ENCODE measurements at regions not wholly inside any gene's neighbourhood (a gene's known extent, or its start where the extent isn't known, plus 50 kb on each side); places are given as distances from the start of the nearest gene placed in this dataset.

DNA sequence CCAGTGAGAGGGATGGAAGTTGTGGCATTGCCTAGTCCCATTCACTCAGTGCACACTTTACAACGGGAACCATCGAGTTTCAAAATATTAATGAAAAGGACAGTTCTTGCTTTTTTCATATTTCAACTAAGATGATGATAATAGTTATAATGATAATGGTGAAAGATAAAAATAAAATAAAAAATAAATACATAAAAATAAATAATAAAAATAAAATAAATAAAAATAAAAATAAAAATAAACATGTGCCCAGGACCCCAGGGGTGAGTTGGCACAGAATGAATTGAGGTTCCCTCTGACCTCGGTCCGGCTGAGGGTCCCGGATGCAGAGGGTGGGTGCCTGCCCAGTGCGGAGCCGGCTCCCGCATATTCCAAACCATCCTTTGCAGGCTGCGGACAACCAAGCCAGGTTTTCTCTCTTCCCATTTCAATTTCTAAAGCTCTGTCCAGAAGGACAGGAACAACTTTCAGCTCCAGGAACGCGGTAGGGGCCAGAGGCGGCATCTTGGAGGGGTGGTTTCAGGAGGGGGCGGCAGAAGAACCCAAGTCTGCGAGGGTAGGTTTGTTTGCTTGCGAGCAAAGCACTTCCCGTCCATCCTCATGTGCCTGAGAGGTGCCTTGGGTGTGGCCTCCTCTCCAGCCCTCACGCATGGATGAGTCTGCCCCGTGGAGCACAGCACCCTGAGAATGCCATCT, 236.8 kb downstream of the DLL1 start:
- H3K36me3 ChIP-seq (ENCODE audit: insufficient read depth, insufficient read length, low read length) = no peaks in the 10 kb centered on the region
- no peak overlapping the region for H3K9ac ChIP-seq (ENCODE audit: insufficient read length, low read depth)
- TF ChIP-seq ZNF274 (IDR thresholded peaks at IDR 0.05; ENCODE audit: low read depth, low read length) (no peak), YY1 (IDR thresholded peaks at IDR 0.05; ENCODE audit: insufficient read depth, insufficient read length) (no peak), SUZ12 (IDR thresholded peaks at IDR 0.05; ENCODE audit: extremely low read depth, insufficient read depth, insufficient read length) (no peak)
- DNase-seq (ENCODE audit: low read depth, low spot score) = no peak
- no peaks in the 10 kb centered on the region for H3K9me3 ChIP-seq (ENCODE audit: insufficient read depth, low read length)
- H3K4me1 ChIP-seq (ENCODE audit: insufficient read depth, insufficient read length) = peaks cover 7% of the 10 kb centered on the region
- no peaks in the 10 kb centered on the region for H3K27me3 ChIP-seq (ENCODE audit: insufficient read depth, insufficient read length)
- no peak overlapping the region for H3K4me3 ChIP-seq (ENCODE audit: insufficient read length, low read depth)

DNA sequence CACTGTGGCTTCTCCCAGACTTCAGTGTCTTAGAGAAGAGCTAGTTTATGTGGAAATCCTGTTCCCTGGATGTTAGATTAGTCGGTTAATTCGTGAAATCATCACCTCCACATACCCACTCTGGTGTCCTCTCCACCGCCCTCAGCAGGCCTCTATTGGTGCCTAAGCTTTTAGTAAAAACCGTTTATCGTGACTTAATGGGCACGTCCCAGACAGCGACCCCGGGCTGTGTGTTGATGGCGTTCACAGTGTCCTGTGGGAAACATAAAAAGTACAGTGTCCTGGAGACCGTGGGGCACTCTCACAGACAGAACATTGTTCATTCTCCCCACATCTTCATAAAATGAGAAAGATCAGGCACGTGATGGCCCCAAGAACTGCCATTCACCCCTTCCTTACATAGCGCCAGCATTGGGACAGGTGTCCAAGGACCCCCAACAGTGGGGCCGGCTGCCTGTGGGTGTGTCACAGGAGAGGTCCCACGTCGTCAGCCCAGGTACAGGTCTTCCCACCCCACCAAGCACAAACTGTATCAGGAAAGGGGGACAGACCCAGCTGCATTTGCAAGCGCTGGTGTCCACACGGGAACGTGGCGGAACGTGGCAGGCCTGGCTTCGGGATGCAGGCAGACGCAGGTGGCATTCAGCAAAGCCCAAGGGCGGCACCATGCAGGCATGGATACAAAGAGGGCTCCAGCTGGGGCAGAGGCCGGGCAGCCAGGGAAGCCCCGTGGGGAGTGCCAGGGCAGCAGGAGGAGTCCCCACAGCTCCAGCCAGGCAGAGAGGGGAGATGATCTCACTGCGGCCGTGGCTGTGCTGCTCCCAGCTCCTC, 237.7 kb downstream of the DLL1 start:
- H3K4me1 ChIP-seq (ENCODE audit: insufficient read depth, insufficient read length) = peaks cover 7% of the 10 kb centered on the region
- H3K27me3 ChIP-seq (ENCODE audit: insufficient read depth, insufficient read length) = no peaks in the 10 kb centered on the region
- no peak overlapping the region for H3K9ac ChIP-seq (ENCODE audit: insufficient read length, low read depth)
- H3K4me3 ChIP-seq (ENCODE audit: insufficient read length, low read depth) = no peak overlapping the region
- H3K36me3 ChIP-seq (ENCODE audit: insufficient read depth, insufficient read length, low read length) = no peaks in the 10 kb centered on the region
- no peak for DNase-seq (ENCODE audit: low read depth, low spot score)
- no peak for TF ChIP-seq YY1 (IDR thresholded peaks at IDR 0.05; ENCODE audit: insufficient read depth, insufficient read length)
- no peak for TF ChIP-seq ZNF274 (IDR thresholded peaks at IDR 0.05; ENCODE audit: low read depth, low read length)
- no peak for TF ChIP-seq SUZ12 (IDR thresholded peaks at IDR 0.05; ENCODE audit: extremely low read depth, insufficient read depth, insufficient read length)
- H3K9me3 ChIP-seq (ENCODE audit: insufficient read depth, low read length) = no peaks in the 10 kb centered on the region

DNA sequence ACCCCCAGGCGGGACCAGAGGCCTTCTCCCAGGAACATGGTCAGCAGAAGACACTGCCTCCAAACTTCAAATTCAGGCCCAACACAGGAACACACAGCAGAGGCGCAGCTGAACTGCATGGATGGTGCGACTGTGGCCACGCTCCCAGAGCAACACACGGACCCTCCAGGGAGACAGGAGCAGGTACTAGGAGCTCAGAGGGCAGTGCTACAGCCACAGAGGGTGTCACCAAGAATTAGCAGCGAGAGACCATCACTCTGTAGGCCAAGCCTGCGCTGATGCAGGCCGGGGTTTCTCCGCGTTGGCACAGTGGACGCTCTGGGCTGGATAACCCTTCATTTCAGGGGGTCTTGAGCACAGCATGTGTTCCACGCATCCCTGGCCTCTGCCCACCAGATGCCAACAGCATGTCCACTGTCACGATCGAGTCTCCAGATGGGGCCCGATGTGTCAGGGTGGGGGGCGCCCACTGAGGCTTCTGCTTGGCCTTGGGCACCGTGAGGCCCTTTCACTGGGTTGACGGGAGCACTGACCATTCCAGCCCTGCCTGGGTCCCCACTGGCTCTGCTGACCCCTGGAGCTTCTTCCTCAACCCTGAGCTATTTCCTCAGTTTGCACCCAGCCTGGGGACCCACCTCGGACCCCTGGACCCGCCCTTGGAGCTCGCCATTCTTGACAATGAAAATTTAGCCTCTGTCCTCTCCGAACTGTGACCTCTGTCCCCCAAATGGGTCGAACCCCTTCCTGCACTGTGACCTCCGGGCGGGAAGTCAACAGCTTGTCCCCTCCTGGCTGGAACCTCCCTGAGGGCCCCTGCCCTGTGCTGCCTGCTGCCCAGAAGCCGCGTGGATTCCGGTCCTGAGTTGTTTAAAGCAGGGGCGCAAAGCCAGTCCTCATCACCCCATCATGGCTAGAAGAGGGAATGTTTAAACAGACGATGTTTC, 239.4 kb downstream of the DLL1 start:
- Histone ChIP-seq H3K27me3 (ENCODE audit: insufficient read depth, insufficient read length) (no peaks in the 10 kb centered on the region), H3K9me3 (ENCODE audit: insufficient read depth, low read length) (no peaks in the 10 kb centered on the region), H3K9ac (ENCODE audit: insufficient read length, low read depth) (no peak overlapping the region), H3K36me3 (ENCODE audit: insufficient read depth, insufficient read length, low read length) (no peaks in the 10 kb centered on the region), H3K4me1 (ENCODE audit: insufficient read depth, insufficient read length) (peaks cover 7% of the 10 kb centered on the region), H3K4me3 (ENCODE audit: insufficient read length, low read depth) (no peak overlapping the region)
- no peak for TF ChIP-seq YY1 (IDR thresholded peaks at IDR 0.05; ENCODE audit: insufficient read depth, insufficient read length)
- TF ChIP-seq SUZ12 (IDR thresholded peaks at IDR 0.05; ENCODE audit: extremely low read depth, insufficient read depth, insufficient read length) = no peak
- no peak for TF ChIP-seq ZNF274 (IDR thresholded peaks at IDR 0.05; ENCODE audit: low read depth, low read length)
- no peak for DNase-seq (ENCODE audit: low read depth, low spot score)

DNA sequence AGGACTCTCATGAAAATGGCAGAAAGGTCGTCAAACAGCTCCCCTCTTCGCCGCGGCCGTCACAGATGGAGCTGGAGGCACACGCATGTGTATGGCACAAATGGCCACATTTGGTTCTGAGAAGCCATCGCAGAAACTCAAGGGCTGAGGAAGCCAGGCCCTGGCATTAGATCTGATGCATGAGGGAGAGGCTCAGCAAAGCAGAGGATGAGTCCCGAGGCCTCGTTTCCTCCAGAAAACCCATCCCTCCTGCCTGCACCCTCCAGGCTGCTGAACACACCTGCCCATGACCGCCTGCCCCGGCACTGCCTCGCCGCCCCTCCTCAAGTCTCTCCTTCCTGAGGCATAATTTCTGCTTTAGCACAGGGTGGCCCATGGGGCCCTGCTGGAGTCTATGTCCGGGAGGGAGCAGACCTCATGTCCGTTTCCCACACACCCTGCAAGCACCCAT, 240.3 kb downstream of the DLL1 start:
- Histone ChIP-seq H3K9ac (ENCODE audit: insufficient read length, low read depth) (no peak overlapping the region), H3K4me3 (ENCODE audit: insufficient read length, low read depth) (no peak overlapping the region), H3K9me3 (ENCODE audit: insufficient read depth, low read length) (no peaks in the 10 kb centered on the region), H3K36me3 (ENCODE audit: insufficient read depth, insufficient read length, low read length) (no peaks in the 10 kb centered on the region), H3K27me3 (ENCODE audit: insufficient read depth, insufficient read length) (no peaks in the 10 kb centered on the region), H3K4me1 (ENCODE audit: insufficient read depth, insufficient read length) (peaks cover 3% of the 10 kb centered on the region)
- TF ChIP-seq YY1 (IDR thresholded peaks at IDR 0.05; ENCODE audit: insufficient read depth, insufficient read length) (no peak), ZNF274 (IDR thresholded peaks at IDR 0.05; ENCODE audit: low read depth, low read length) (no peak), SUZ12 (IDR thresholded peaks at IDR 0.05; ENCODE audit: extremely low read depth, insufficient read depth, insufficient read length) (no peak)
- no peak for DNase-seq (ENCODE audit: low read depth, low spot score)

DNA sequence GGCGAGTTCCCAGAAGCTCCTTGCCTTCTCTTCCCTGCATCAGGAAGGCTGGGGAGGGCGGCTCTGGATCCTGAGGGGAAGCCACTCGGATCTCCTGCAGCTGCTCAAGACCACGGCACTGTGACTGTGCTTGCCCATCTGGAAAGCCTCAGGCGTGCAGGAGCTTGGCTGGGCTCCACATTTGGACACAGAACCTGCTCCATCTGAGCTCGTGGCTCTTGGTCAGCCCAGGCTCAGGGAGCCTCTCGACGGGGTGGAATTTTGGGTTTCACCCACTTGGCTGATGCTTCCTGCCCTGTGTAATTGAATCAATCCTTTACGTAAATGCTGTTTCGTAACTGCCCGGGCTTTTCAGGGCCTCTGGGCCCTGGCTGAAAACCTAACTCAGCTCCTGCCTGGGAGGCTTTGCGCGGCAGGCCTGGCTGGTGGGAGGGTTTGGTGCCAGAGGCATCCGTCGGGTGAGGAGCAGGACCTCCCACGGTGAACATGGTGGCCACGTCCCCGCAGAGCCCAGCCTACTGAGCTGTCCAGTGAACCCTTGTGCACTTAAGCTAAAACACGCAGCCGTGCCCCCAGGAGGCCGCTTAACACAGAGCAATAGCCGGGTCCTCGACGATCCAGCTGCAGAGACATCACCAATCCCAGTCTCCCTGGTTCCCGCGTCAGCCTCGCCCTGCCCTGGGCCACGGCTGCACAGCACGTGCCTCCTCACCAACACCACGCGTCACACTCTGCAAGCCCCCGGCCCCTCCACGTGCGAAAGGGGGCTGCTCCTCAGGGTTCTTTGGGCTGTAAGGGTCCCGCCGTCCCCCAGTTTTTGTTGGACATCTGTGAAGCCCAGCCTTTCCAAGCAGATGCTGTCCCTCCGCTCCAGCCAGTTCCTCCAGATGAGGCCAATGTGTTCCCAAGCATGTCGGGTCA, 241.0 kb downstream of the DLL1 start:
- no peak overlapping the region for H3K4me3 ChIP-seq (ENCODE audit: insufficient read length, low read depth)
- no peak overlapping the region for H3K9ac ChIP-seq (ENCODE audit: insufficient read length, low read depth)
- H3K9me3 ChIP-seq (ENCODE audit: insufficient read depth, low read length) = no peaks in the 10 kb centered on the region
- DNase-seq (ENCODE audit: low read depth, low spot score) = no peak
- H3K4me1 ChIP-seq (ENCODE audit: insufficient read depth, insufficient read length) = peaks cover 3% of the 10 kb centered on the region
- no peak for TF ChIP-seq ZNF274 (IDR thresholded peaks at IDR 0.05; ENCODE audit: low read depth, low read length)
- H3K27me3 ChIP-seq (ENCODE audit: insufficient read depth, insufficient read length) = no peaks in the 10 kb centered on the region
- no peaks in the 10 kb centered on the region for H3K36me3 ChIP-seq (ENCODE audit: insufficient read depth, insufficient read length, low read length)

DNA sequence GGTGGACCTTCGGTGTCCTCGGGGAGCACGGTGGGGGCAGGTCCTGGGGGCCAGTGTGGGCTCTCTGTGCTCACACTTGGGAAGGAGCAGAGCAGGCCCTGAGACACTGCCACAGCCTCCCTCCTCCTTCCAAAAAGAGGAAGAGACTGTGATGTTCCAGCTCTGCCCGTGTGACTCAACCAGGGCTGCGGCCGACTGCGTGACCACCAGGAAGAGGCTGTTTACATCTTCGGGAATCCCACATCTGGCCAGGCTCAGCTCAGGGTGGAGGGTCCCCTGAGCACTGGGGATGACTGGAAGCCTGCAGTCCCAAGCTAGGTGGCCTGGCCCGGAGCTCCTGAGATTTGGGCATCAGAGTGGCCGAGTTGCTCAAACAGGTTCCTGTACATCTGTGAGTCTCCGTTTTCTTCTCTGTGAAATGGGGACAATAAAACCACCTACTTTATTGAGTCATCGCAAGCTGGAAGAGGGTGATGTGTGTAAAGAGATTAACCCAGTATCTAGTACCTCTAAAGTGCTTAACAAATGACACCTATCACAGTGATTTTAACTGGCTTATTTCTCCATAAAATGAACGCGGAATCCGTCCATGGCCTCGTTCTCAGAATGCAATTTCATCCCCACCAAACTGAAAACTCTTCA, 242.1 kb downstream of the DLL1 start:
- Histone ChIP-seq H3K27me3 (ENCODE audit: insufficient read depth, insufficient read length) (no peaks in the 10 kb centered on the region), H3K9me3 (ENCODE audit: insufficient read depth, low read length) (no peaks in the 10 kb centered on the region), H3K4me1 (ENCODE audit: insufficient read depth, insufficient read length) (peaks cover 3% of the 10 kb centered on the region), H3K4me3 (ENCODE audit: insufficient read length, low read depth) (no peak overlapping the region), H3K36me3 (ENCODE audit: insufficient read depth, insufficient read length, low read length) (no peaks in the 10 kb centered on the region), H3K9ac (ENCODE audit: insufficient read length, low read depth) (no peak overlapping the region)
- no peak for DNase-seq (ENCODE audit: low read depth, low spot score)
- no peak for TF ChIP-seq SUZ12 (IDR thresholded peaks at IDR 0.05; ENCODE audit: extremely low read depth, insufficient read depth, insufficient read length)
- TF ChIP-seq ZNF274 (IDR thresholded peaks at IDR 0.05; ENCODE audit: low read depth, low read length) = no peak
- no peak for TF ChIP-seq YY1 (IDR thresholded peaks at IDR 0.05; ENCODE audit: insufficient read depth, insufficient read length)

Data from NT2/D1 (cell line).